MCF 10A (cell line): ENCODE measurements at regions not wholly inside any gene's neighbourhood (a gene's known extent, or its start where the extent isn't known, plus 50 kb on each side); places are given as distances from the start of the nearest gene placed in this dataset.

ENCODE experiments used
- BruUV-seq: library from RNA; stranded (reverse); fragments of 400-500 nt; replicated peaks from 2 replicates; lab custom pipeline; 2021; lab: Mats Ljungman, UMichigan
- CTCF ChIA-PET: fragments of 300-600 bp; sonication (Branson Sonifier 250); formaldehyde crosslinking; extraction: SDS; loops from one replicate; lab custom pipeline; 2021; ENCODE audit warnings: antibody characterized with exemption, inconsistent platforms; lab: Yijun Ruan, JAX
- POLR2A ChIA-PET: fragments of 300-600, 350-650 bp; sonication (Branson Sonifier 250); formaldehyde crosslinking; extraction: SDS; loops from one replicate; lab custom pipeline; 2020; ENCODE audit warnings: antibody characterized with exemption, inconsistent platforms; lab: Yijun Ruan, JAX
- DNase-seq: peaks from one replicate; pipeline ENCODE4 v3.0.0-alpha.2; 2018; ENCODE audit not compliant: unreplicated experiment
- H3K27ac Mint-ChIP-seq: one replicate; pipeline ENCODE4 v1.8.0; 2022; ENCODE audit warnings: mild to moderate bottlenecking, low read depth, mixed read lengths; ENCODE audit not compliant: unreplicated experiment
- H3K27me3 Mint-ChIP-seq: one replicate; pipeline ENCODE4 v1.8.0; 2022; ENCODE audit warnings: mixed read lengths; ENCODE audit not compliant: insufficient read depth, unreplicated experiment
- H3K36me3 Mint-ChIP-seq: one replicate; pipeline ENCODE4 v1.8.0; 2022; ENCODE audit warnings: mild to moderate bottlenecking, moderate library complexity, mixed read lengths; ENCODE audit not compliant: insufficient read depth, unreplicated experiment
- H3K4me1 Mint-ChIP-seq: one replicate; pipeline ENCODE4 v1.8.0; 2022; ENCODE audit warnings: mixed read lengths; ENCODE audit not compliant: insufficient read depth, unreplicated experiment
- H3K4me3 Mint-ChIP-seq: one replicate; pipeline ENCODE4 v1.8.0; 2022; ENCODE audit warnings: mild to moderate bottlenecking, moderate library complexity, mixed read lengths; ENCODE audit not compliant: unreplicated experiment
- H3K9me3 Mint-ChIP-seq: one replicate; pipeline ENCODE4 v1.8.0; 2022; ENCODE audit warnings: mixed read lengths; ENCODE audit not compliant: unreplicated experiment
- intact Hi-C: fragments of 100-400 bp; cut with micrococcal nuclease; formaldehyde crosslinking; loops from 2 replicates; pipeline ENCODE4 v1.14.1; 2022
- TF ChIP-seq, protein P1 (sequence below): fragments of 200-600 bp; IDR thresholded peaks from one replicate; pipeline ENCODE4 v1.8.0; 2022; ENCODE audit warnings: antibody characterized with exemption, mild to moderate bottlenecking; ENCODE audit not compliant: unreplicated experiment

DNA sequence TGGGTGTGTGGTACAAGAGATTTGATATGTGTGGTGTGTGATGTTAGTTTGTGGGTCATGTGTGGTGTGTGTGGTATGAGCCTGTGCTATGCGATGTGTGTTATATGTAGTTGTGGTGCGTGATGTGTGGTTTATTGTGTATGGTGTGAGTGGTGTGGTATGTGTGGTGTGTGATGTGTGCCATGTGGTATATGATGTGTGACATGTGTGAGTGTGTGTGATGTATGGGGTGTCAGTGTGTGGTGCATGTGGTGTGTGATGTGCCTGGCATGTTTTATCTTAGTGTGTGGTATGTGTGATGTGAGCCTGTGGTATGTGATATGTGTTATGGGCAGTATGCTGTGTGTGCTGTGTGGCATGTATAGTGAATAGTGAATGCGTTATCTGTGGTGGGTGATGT, 273.0 kb upstream of the IRX1 start:
- Mint-ChIP-seq H3K4me1 (peaks cover 8% of the 10 kb centered on the region), H3K27ac (no peak overlapping the region)
- CTCF ChIA-PET: no interaction called here

GRCh38 chr5:3321923-3322322, 273.7 kb upstream of the IRX1 start:
- intact Hi-C loops: no loop called here
- POLR2A ChIA-PET: interaction anchor here (2.2 kb wide), 1 partner anchor 11 kb away, joined by 11 read pairs; no protein-coding TSS in a partner anchor
- Mint-ChIP-seq H3K9me3 (no peaks in the 10 kb centered on the region), H3K4me3 (no peak overlapping the region), H3K27me3 (no peaks in the 10 kb centered on the region), H3K27ac (no peak overlapping the region), H3K36me3 (no peaks in the 10 kb centered on the region), H3K4me1 (peaks cover 9% of the 10 kb centered on the region)
- DNase-seq: no peak
- CTCF ChIA-PET: interaction anchor here (0.8 kb wide), 1 partner anchor 974 kb away, joined by 3 read pairs; no protein-coding TSS in a partner anchor
- TF ChIP-seq, protein P1, sequence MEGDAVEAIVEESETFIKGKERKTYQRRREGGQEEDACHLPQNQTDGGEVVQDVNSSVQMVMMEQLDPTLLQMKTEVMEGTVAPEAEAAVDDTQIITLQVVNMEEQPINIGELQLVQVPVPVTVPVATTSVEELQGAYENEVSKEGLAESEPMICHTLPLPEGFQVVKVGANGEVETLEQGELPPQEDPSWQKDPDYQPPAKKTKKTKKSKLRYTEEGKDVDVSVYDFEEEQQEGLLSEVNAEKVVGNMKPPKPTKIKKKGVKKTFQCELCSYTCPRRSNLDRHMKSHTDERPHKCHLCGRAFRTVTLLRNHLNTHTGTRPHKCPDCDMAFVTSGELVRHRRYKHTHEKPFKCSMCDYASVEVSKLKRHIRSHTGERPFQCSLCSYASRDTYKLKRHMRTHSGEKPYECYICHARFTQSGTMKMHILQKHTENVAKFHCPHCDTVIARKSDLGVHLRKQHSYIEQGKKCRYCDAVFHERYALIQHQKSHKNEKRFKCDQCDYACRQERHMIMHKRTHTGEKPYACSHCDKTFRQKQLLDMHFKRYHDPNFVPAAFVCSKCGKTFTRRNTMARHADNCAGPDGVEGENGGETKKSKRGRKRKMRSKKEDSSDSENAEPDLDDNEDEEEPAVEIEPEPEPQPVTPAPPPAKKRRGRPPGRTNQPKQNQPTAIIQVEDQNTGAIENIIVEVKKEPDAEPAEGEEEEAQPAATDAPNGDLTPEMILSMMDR: no peak
- no TSS peak for BruUV-seq

More for the DNA sequence above, 273.0 kb upstream of the IRX1 start:
- Mint-ChIP-seq H3K9me3 (no peaks in the 10 kb centered on the region), H3K36me3 (no peaks in the 10 kb centered on the region), H3K27me3 (no peaks in the 10 kb centered on the region), H3K4me3 (no peak overlapping the region)
- POLR2A ChIA-PET: no interaction called here
- TF ChIP-seq, protein P1: no peak
- intact Hi-C loops: no loop called here
- BruUV-seq: no TSS peak
- no peak for DNase-seq

DNA sequence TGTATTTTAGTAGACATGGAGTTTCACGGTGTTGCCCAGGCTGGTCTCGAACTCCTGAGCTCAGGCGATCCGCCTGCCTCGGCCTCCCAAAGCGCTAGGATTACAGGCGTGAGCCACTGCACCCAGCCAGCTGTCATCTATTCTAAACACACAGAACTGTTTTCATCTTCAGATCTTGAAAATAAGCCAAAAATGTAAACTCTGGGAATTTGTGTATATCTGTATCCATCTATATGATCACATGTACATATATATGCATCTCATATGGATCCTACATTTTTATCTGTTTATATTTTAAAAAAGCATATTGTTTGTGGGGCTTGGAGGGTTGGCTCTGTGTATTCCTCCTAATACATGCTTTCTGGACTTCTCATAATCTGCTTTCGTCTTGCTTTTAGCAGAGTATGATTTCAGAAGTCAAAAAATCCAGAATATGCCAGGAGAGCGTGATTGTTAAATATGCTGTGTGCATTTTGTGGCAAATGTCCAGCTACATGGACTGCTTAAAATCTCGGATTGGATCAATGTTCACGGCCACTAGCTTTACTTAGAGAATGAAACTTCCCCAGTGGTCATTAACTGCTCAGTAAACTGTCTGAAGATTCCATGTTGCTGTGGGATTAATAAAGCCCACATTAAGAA, 274.4 kb upstream of the IRX1 start:
- POLR2A ChIA-PET: interaction anchor here (0.7 to 2.2 kb wide), 3 partner anchors 10 to 569 kb away, joined by 3 to 11 read pairs (median 4); no protein-coding TSS in a partner anchor
- no peak overlapping the region for H3K27ac Mint-ChIP-seq
- no peaks in the 10 kb centered on the region for H3K9me3 Mint-ChIP-seq
- H3K27me3 Mint-ChIP-seq: no peaks in the 10 kb centered on the region
- BruUV-seq: no TSS peak
- no peaks in the 10 kb centered on the region for H3K36me3 Mint-ChIP-seq
- no peak overlapping the region for H3K4me3 Mint-ChIP-seq
- TF ChIP-seq, protein P1: no peak
- CTCF ChIA-PET: interaction anchor here (0.7 to 0.8 kb wide), 2 partner anchors 188 to 974 kb away, joined by 3 read pairs; no protein-coding TSS in a partner anchor
- intact Hi-C loops: no loop called here
- peaks cover 12% of the 10 kb centered on the region for H3K4me1 Mint-ChIP-seq
- no peak for DNase-seq

DNA sequence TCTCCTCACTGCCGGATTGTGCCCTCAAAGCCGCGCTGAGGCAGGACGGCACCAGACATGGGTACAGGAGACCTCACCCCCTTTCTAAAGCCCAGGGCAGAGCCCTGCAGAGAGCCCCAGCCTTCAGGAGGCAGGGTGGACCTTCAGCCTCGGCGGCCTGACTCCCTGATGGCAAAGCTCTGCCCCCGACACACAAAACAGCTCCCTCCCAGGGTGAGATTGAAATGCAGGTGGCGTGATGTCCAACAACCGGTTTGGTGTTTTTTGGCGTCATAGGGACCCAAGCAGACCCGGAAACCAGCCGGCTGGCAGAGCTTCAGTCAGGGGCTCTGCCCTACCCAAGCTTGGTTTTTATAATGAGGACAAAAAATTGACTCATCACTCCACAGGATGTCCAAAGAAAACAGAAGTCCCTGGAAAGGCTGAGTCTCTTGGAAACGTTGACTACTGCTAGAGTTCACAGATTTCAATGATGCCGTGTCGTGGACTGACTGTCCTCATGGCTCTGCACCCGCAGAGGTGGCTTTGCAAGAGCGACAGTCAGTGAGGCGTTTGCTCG, 275.2 kb upstream of the IRX1 start:
- no peaks in the 10 kb centered on the region for H3K36me3 Mint-ChIP-seq
- no peak overlapping the region for H3K27ac Mint-ChIP-seq
- TF ChIP-seq, protein P1: no peak
- no peaks in the 10 kb centered on the region for H3K9me3 Mint-ChIP-seq
- peak overlapping the region; percentile 7 for H3K4me3 Mint-ChIP-seq
- intact Hi-C loops: no loop called here
- peaks cover 10% of the 10 kb centered on the region for H3K4me1 Mint-ChIP-seq
- peak; percentile 85 for DNase-seq
- BruUV-seq: no TSS peak
- H3K27me3 Mint-ChIP-seq: no peaks in the 10 kb centered on the region
- ChIA-PET CTCF (interaction anchor here (0.6 to 1.4 kb wide), 3 partner anchors 9 to 1319 kb away, joined by 3 read pairs; no protein-coding TSS in a partner anchor), POLR2A (interaction anchor here (2.2 kb wide), 1 partner anchor 9 kb away, joined by 11 read pairs; no protein-coding TSS in a partner anchor)
